ENCODE measurements at regions not wholly inside any gene's neighbourhood (a gene's known extent, or its start where the extent isn't known, plus 50 kb on each side); places are given as distances from the start of the nearest gene placed in this dataset.

DNA sequence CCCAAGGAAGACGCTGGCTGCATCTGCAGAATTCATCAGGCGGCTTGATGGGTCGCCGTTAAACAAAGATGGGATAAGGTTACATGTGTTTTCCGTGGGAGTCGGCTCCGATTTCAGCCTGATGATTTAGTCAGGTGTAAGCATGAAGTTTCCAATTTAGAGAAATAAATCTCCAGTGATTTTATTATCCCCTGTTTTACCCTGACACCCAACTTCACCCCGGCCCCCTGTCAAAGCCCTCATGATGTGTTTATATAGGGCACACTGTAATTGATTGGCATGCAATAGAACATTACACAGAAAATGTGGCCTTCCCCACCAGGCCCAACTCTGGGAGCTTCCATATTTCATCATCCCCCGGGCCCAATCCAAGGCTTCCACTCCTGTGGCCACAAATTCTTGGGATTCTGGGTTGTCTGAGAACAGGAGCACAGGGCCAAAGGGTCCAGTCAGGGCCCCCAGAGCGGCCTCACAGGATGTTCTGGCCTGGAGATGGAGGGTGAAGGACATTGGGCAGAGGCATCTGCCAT lies 72.5 kb downstream of the FOXD2 start:
- TF ChIP-seq, protein P1, sequence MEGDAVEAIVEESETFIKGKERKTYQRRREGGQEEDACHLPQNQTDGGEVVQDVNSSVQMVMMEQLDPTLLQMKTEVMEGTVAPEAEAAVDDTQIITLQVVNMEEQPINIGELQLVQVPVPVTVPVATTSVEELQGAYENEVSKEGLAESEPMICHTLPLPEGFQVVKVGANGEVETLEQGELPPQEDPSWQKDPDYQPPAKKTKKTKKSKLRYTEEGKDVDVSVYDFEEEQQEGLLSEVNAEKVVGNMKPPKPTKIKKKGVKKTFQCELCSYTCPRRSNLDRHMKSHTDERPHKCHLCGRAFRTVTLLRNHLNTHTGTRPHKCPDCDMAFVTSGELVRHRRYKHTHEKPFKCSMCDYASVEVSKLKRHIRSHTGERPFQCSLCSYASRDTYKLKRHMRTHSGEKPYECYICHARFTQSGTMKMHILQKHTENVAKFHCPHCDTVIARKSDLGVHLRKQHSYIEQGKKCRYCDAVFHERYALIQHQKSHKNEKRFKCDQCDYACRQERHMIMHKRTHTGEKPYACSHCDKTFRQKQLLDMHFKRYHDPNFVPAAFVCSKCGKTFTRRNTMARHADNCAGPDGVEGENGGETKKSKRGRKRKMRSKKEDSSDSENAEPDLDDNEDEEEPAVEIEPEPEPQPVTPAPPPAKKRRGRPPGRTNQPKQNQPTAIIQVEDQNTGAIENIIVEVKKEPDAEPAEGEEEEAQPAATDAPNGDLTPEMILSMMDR (IDR thresholded peaks at IDR 0.05) = no peak
- TF ChIP-seq EZH2 (IDR thresholded peaks at IDR 0.05; ENCODE audit: borderline replicate concordance, insufficient read depth, low read depth, low read length, poor library complexity, severe bottlenecking) = no peak

Data from B cell (primary cell).